ENCODE measurements at regions not wholly inside any gene's neighbourhood (a gene's known extent, or its start where the extent isn't known, plus 50 kb on each side); places are given as distances from the start of the nearest gene placed in this dataset.

GRCh38 chr13:75139291-75139690 is 342.7 kb downstream of the TBC1D4 start:
- Histone ChIP-seq H3K4me3 (no peak overlapping the region), H3K9me3 (no peaks in the 10 kb centered on the region), H3K36me3 (no peaks in the 10 kb centered on the region), H3K4me1 (replicated peaks) (no peaks in the 10 kb centered on the region), H3K27me3 (replicated peaks; ENCODE audit: insufficient read depth) (no peaks in the 10 kb centered on the region), H3K27ac (no peak overlapping the region)
- no peak for DNase-seq (ENCODE audit: low spot score)
- TF ChIP-seq, protein P1, sequence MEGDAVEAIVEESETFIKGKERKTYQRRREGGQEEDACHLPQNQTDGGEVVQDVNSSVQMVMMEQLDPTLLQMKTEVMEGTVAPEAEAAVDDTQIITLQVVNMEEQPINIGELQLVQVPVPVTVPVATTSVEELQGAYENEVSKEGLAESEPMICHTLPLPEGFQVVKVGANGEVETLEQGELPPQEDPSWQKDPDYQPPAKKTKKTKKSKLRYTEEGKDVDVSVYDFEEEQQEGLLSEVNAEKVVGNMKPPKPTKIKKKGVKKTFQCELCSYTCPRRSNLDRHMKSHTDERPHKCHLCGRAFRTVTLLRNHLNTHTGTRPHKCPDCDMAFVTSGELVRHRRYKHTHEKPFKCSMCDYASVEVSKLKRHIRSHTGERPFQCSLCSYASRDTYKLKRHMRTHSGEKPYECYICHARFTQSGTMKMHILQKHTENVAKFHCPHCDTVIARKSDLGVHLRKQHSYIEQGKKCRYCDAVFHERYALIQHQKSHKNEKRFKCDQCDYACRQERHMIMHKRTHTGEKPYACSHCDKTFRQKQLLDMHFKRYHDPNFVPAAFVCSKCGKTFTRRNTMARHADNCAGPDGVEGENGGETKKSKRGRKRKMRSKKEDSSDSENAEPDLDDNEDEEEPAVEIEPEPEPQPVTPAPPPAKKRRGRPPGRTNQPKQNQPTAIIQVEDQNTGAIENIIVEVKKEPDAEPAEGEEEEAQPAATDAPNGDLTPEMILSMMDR (IDR thresholded peaks at IDR 0.05), result no peak
- TF ChIP-seq POLR2AphosphoS5 (IDR thresholded peaks at IDR 0.05) (no peak), POLR2A (IDR thresholded peaks at IDR 0.05) (no peak)
- intact Hi-C loops (cut with DNase I), result no loop called here

DNA sequence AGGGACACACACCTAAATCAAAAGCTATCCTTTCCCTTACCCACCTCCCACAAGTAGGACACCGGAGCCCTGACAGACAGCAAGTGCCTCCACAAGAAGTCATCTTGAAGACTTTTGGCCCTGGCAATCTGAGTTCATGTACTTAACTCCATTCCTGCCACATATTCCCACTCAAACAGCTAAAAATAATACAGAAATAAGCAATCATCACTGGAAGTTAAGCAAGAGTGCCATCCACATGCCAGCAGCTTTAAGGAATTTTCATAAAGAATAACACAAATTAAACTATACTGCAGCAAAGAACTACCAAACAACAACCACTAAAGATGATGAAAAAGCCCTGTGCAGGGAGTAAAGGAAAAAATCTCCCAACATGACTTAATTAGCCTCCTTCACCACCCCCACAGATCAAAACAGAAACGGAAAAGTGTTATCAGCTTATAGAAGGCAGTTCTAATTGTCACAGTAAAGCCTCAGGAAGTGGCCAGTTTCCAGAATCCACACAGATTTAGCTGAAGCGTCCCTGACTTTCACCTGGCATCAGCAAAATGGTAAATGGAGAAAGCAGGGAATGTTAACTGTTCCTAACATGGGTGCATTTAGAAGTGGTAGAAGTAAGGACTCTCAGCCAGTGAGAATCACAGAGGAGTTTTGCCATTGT is 343.9 kb downstream of the TBC1D4 start:
- Histone ChIP-seq H3K27me3 (replicated peaks; ENCODE audit: insufficient read depth) (no peaks in the 10 kb centered on the region), H3K4me3 (no peak overlapping the region), H3K27ac (no peak overlapping the region), H3K36me3 (no peaks in the 10 kb centered on the region), H3K4me1 (replicated peaks) (no peaks in the 10 kb centered on the region), H3K9me3 (no peaks in the 10 kb centered on the region)
- 78% methylated on average over 3 of the region's 3 CpGs for WGBS
- intact Hi-C loops (cut with DNase I), result no loop called here
- TF ChIP-seq POLR2A (IDR thresholded peaks at IDR 0.05), result no peak
- no peak for TF ChIP-seq POLR2AphosphoS5 (IDR thresholded peaks at IDR 0.05)
- TF ChIP-seq, protein P1 (IDR thresholded peaks at IDR 0.05), result no peak
- no peak for DNase-seq (ENCODE audit: low spot score)

DNA sequence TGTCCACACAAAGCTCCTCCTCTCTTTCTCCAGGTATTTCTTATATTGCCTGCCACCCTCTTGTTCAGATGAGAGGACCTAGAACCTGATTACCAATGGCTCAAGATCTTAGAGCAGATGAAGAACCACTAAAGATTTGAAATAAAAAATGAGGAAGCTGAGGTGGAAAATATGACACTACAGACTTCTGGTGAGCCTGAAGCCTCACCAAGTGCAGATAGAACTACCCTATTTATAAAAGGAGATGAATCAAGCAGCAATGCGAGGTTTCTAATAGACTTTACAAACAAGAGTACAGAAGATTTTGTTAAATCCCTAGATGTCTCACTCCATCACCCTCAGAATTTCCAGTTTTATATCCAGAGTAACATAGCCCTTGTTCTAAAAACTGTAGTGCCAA is 345.8 kb downstream of the TBC1D4 start:
- H3K36me3 ChIP-seq, result no peaks in the 10 kb centered on the region
- WGBS, result 97% methylated on average over 1 of the region's 1 CpG
- no peak overlapping the region for H3K27ac ChIP-seq
- intact Hi-C loops (cut with DNase I), result no loop called here
- no peaks in the 10 kb centered on the region for H3K27me3 ChIP-seq (replicated peaks; ENCODE audit: insufficient read depth)
- no peaks in the 10 kb centered on the region for H3K9me3 ChIP-seq
- H3K4me1 ChIP-seq (replicated peaks), result no peaks in the 10 kb centered on the region
- DNase-seq (ENCODE audit: low spot score), result no peak
- TF ChIP-seq, protein P1 (IDR thresholded peaks at IDR 0.05), result no peak
- TF ChIP-seq POLR2AphosphoS5 (IDR thresholded peaks at IDR 0.05) (no peak), POLR2A (IDR thresholded peaks at IDR 0.05) (no peak)
- no peak overlapping the region for H3K4me3 ChIP-seq

DNA sequence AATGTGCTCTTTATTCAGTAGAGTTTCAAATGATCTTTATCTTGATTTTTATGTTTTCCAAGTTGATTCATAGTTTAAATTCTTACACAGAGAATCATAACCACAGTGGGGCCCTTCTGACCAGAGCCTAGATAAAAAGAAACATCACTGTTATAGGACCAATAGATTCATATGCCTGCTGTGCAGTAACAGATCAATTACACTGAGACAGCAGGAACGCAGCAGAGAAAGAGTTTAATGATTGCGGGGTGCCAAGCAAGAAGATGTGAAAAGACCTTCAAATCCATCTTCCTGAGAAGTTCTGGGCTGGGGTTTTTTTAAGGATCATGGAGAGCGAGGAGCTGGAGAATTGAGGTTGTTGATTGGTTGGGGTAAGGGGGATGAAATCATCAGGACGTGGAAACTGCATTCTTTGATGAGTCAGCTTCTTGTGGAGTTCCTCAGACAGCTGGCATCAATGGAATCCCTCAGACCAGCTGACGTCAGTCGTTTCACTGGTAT is 346.6 kb downstream of the TBC1D4 start:
- intact Hi-C loops (cut with DNase I), result no loop called here
- no peak for DNase-seq (ENCODE audit: low spot score)
- Histone ChIP-seq H3K4me1 (replicated peaks) (no peaks in the 10 kb centered on the region), H3K27me3 (replicated peaks; ENCODE audit: insufficient read depth) (no peaks in the 10 kb centered on the region), H3K9me3 (no peaks in the 10 kb centered on the region), H3K4me3 (no peak overlapping the region), H3K27ac (no peak overlapping the region), H3K36me3 (no peaks in the 10 kb centered on the region)
- 87% methylated on average over 6 of the region's 6 CpGs for WGBS
- TF ChIP-seq, protein P1 (IDR thresholded peaks at IDR 0.05), result no peak
- TF ChIP-seq POLR2AphosphoS5 (IDR thresholded peaks at IDR 0.05), result no peak
- no peak for TF ChIP-seq POLR2A (IDR thresholded peaks at IDR 0.05)
